Naive thymus-derived CD4-positive, alpha-beta T cell (primary cell): ENCODE measurements at regions not wholly inside any gene's neighbourhood (a gene's known extent, or its start where the extent isn't known, plus 50 kb on each side); places are given as distances from the start of the nearest gene placed in this dataset.

Experiments used
- ATAC-seq: fragments of 150-1000 bp; cut with Tn5 transposase; 2 replicates; pipeline ENCODE4 v1.10.0; 2021; ENCODE audit warnings: mild to moderate bottlenecking, moderate library complexity
- CTCF ChIA-PET: fragments of 350-600 bp; sonication (Branson Sonifier 250); formaldehyde crosslinking; loops from one replicate; lab custom pipeline; 2021; ENCODE audit warnings: antibody characterized with exemption; lab: Charles Lee
- POLR2A ChIA-PET: fragments of 350-600 bp; sonication (Branson Sonifier 250); formaldehyde crosslinking; loops from one replicate; lab custom pipeline; 2021; ENCODE audit warnings: antibody characterized with exemption, inconsistent platforms; lab: Charles Lee
- DNase-seq, 9 donors: peaks; one replicate each; pipeline versions ENCODE4 v3.0.0 to v3.0.0-alpha.2; 2020 to 2022; ENCODE audit warnings: mixed read lengths in 1 of 9
- H3K27ac ChIP-seq: one replicate; pipeline ENCODE4 v1.7.0; 2013; ENCODE audit warnings: mild to moderate bottlenecking, low read depth, low read length, moderate library complexity
- H3K27me3 ChIP-seq, 2 donors: one replicate each; pipeline ENCODE4 v1.7.0; 2013; ENCODE audit warnings: low read length in 2 of 2, mild to moderate bottlenecking in 2 of 2, moderate library complexity in 2 of 2; ENCODE audit not compliant: control insufficient read depth in 2 of 2, insufficient read depth in 2 of 2
- H3K36me3 ChIP-seq, 3 experiments: 1 replicate in 2 of 3; 2 replicates in 1 of 3; pipeline ENCODE4 v1.7.0; 2013; ENCODE audit warnings: low read length in 3 of 3, mild to moderate bottlenecking in 3 of 3, moderate library complexity in 1 of 3; ENCODE audit not compliant: insufficient read depth in 3 of 3, control insufficient read depth in 2 of 3
- H3K4me1 ChIP-seq, 2 donors: one replicate each; pipeline ENCODE4 v1.7.0; 2013; ENCODE audit warnings: low read length in 2 of 2, mild to moderate bottlenecking in 2 of 2, moderate library complexity in 1 of 2; ENCODE audit not compliant: control insufficient read depth in 2 of 2, insufficient read depth in 2 of 2
- H3K4me3 ChIP-seq: 2 replicates; pipeline ENCODE4 v1.7.0; 2013; ENCODE audit warnings: mild to moderate bottlenecking, low read length
- H3K9me3 ChIP-seq, 3 experiments: 1 replicate in 2 of 3; 2 replicates in 1 of 3; pipeline ENCODE4 v1.7.0; 2013; ENCODE audit warnings: low read length in 3 of 3; ENCODE audit not compliant: control insufficient read depth in 2 of 3
- H3K27ac Mint-ChIP-seq, 9 donors: one replicate each; pipeline ENCODE4 v1.8.0; 2020 to 2022; ENCODE audit warnings: mixed read lengths in 9 of 9, mild to moderate bottlenecking in 8 of 9, moderate library complexity in 5 of 9, inconsistent platforms in 2 of 9
- H3K27me3 Mint-ChIP-seq, 5 donors: one replicate each; pipeline ENCODE4 v1.8.0; 2021 to 2022; ENCODE audit warnings: mixed read lengths in 5 of 5, mild to moderate bottlenecking in 1 of 5
- H3K36me3 Mint-ChIP-seq, 5 donors: one replicate each; pipeline ENCODE4 v1.8.0; 2020 to 2022; ENCODE audit warnings: mixed read lengths in 5 of 5, mild to moderate bottlenecking in 3 of 5, inconsistent platforms in 1 of 5
- H3K4me1 Mint-ChIP-seq, 7 donors: one replicate each; pipeline ENCODE4 v1.8.0; 2020 to 2022; ENCODE audit warnings: mixed read lengths in 7 of 7, mild to moderate bottlenecking in 3 of 7, inconsistent platforms in 1 of 7
- H3K4me3 Mint-ChIP-seq, 10 donors: one replicate each; pipeline ENCODE4 v1.8.0; 2020 to 2022; ENCODE audit warnings: mild to moderate bottlenecking in 10 of 10, mixed read lengths in 10 of 10, moderate library complexity in 6 of 10, inconsistent platforms in 2 of 10
- H3K9me3 Mint-ChIP-seq, 11 donors: one replicate each; pipeline ENCODE4 v1.8.0; 2020 to 2022; ENCODE audit warnings: mixed read lengths in 11 of 11, mild to moderate bottlenecking in 4 of 11, inconsistent platforms in 1 of 11, moderate library complexity in 1 of 11
- intact Hi-C, 2 donors: fragments of 100-400 bp; cut with micrococcal nuclease; formaldehyde crosslinking; loops; one replicate each; pipeline ENCODE4 v1.15.1; 2023

DNA sequence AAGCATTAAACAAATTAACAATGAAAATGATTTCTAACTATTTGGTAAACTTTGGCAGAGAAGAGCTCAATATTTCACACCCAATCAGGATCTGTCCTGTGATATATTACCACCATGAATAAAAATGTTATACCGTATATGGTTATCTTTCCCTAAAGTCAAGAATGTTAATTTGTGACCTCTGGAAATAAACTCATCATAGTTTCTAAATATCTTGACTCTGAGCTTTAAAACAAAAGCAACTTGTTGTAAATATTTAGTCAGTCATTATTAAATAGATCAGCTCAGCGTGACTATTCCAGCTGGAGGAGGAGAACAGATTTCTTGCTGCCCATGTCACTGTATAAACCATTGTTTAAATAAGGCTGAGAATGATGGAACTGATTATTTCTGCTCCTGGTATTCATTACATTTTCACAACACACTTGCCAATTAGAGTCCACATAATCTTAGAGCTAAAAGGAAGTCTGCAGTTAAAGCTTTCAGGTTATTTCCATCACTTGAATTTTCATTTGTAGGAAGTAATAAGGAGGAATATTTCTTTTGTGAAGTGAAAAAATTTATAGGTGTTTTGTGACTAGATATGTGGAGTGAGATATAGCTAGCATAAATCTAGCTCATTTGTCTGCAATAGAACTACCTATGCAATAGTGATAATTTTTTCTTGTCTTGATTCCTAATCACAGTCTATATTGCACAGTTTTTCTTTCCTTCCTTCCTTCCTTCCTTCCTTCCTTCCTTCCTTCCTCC, 106.5 kb upstream of the P2RY1 start:
- Histone ChIP-seq H3K4me1 (no peaks in the 10 kb centered on the region), H3K4me3 (no peak overlapping the region), H3K27me3 (no peaks in the 10 kb centered on the region), H3K9me3 (no peaks in the 10 kb centered on the region), H3K36me3 (no peaks in the 10 kb centered on the region), H3K27ac (no peak overlapping the region)
- Mint-ChIP-seq H3K27ac (no peak overlapping the region), H3K4me1 (peaks cover 0 to 2% (median 0%) of the 10 kb centered on the region in 7 donors), H3K4me3 (no peak overlapping the region), H3K9me3 (peaks cover 0 to 7% (median 0%) of the 10 kb centered on the region in 11 donors), H3K27me3 (peaks cover 0 to 10% (median 9%) of the 10 kb centered on the region in 5 donors), H3K36me3 (no peaks in the 10 kb centered on the region)
- no peak for DNase-seq
- intact Hi-C loops: no loop called here
- ChIA-PET CTCF (no interaction called here), POLR2A (no interaction called here)
- no peak for ATAC-seq

DNA sequence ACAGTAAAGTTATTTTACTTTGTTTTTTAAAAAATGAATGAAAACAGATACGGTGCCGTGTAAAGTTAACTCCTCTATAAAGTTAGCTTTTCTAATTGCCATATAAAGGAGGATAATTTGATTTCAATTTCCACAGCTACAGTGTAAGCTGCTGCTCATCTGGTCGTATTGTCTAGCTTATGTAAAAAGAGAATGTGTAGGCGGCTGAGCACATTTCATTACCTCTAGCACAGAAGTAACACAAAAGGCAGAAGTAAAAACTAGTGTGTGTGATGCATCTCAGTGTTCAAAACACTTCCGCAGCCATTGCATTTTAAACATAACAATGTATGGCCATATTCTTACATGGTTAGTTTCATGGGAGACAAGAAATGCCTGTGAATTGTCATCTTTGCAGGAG, 105.0 kb upstream of the P2RY1 start:
- Histone ChIP-seq H3K27me3 (no peaks in the 10 kb centered on the region), H3K27ac (no peak overlapping the region), H3K9me3 (no peaks in the 10 kb centered on the region), H3K4me1 (no peaks in the 10 kb centered on the region), H3K36me3 (no peaks in the 10 kb centered on the region), H3K4me3 (no peak overlapping the region)
- ChIA-PET CTCF (no interaction called here), POLR2A (no interaction called here)
- Mint-ChIP-seq H3K9me3 (peaks cover 0 to 7% (median 0%) of the 10 kb centered on the region in 11 donors), H3K27ac (no peak overlapping the region), H3K36me3 (no peaks in the 10 kb centered on the region), H3K4me1 (peaks cover 0 to 2% (median 0%) of the 10 kb centered on the region in 7 donors), H3K27me3 (peaks cover 0 to 10% (median 0%) of the 10 kb centered on the region in 5 donors), H3K4me3 (no peak overlapping the region)
- intact Hi-C loops: no loop called here
- no peak for DNase-seq
- no peak for ATAC-seq

GRCh38 chr3:152731511-152731910, 103.4 kb upstream of the P2RY1 start:
- ATAC-seq (no peak), DNase-seq (no peak)
- Mint-ChIP-seq H3K9me3 (peaks cover 0 to 2% (median 0%) of the 10 kb centered on the region in 11 donors), H3K27me3 (peaks cover 0 to 10% (median 0%) of the 10 kb centered on the region in 5 donors), H3K36me3 (no peaks in the 10 kb centered on the region), H3K4me1 (no peaks in the 10 kb centered on the region), H3K27ac (no peak overlapping the region), H3K4me3 (no peak overlapping the region)
- H3K4me3 ChIP-seq: no peak overlapping the region
- ChIA-PET POLR2A (no interaction called here), CTCF (no interaction called here)
- no peaks in the 10 kb centered on the region for H3K36me3 ChIP-seq
- intact Hi-C loops: no loop called here
- H3K27ac ChIP-seq: no peak overlapping the region
- no peaks in the 10 kb centered on the region for H3K27me3 ChIP-seq
- no peaks in the 10 kb centered on the region for H3K9me3 ChIP-seq
- H3K4me1 ChIP-seq: no peaks in the 10 kb centered on the region

- ChIA-PET POLR2A (no interaction called here), CTCF (no interaction called here)
- no peak overlapping the region for H3K27ac Mint-ChIP-seq
- peaks cover 0 to 9% (median 0%) of the 10 kb centered on the region in 5 donors for H3K27me3 Mint-ChIP-seq
- H3K9me3 ChIP-seq: no peaks in the 10 kb centered on the region
- H3K27ac ChIP-seq: no peak overlapping the region
- no peak overlapping the region for H3K4me3 ChIP-seq
- H3K36me3 ChIP-seq: no peaks in the 10 kb centered on the region
- intact Hi-C loops: no loop called here
- H3K4me1 ChIP-seq: no peaks in the 10 kb centered on the region
- no peaks in the 10 kb centered on the region for H3K27me3 ChIP-seq
- no peak for DNase-seq
- H3K36me3 Mint-ChIP-seq: no peaks in the 10 kb centered on the region
- H3K9me3 Mint-ChIP-seq: peaks cover 0 to 2% (median 0%) of the 10 kb centered on the region in 11 donors
- ATAC-seq: no peak
- peaks cover 0 to 5% (median 0%) of the 10 kb centered on the region in 7 donors for H3K4me1 Mint-ChIP-seq
- no peak overlapping the region for H3K4me3 Mint-ChIP-seq
These were observed 101.3 kb upstream of the P2RY1 start for GRCh38 chr3:152733584-152734119.

DNA sequence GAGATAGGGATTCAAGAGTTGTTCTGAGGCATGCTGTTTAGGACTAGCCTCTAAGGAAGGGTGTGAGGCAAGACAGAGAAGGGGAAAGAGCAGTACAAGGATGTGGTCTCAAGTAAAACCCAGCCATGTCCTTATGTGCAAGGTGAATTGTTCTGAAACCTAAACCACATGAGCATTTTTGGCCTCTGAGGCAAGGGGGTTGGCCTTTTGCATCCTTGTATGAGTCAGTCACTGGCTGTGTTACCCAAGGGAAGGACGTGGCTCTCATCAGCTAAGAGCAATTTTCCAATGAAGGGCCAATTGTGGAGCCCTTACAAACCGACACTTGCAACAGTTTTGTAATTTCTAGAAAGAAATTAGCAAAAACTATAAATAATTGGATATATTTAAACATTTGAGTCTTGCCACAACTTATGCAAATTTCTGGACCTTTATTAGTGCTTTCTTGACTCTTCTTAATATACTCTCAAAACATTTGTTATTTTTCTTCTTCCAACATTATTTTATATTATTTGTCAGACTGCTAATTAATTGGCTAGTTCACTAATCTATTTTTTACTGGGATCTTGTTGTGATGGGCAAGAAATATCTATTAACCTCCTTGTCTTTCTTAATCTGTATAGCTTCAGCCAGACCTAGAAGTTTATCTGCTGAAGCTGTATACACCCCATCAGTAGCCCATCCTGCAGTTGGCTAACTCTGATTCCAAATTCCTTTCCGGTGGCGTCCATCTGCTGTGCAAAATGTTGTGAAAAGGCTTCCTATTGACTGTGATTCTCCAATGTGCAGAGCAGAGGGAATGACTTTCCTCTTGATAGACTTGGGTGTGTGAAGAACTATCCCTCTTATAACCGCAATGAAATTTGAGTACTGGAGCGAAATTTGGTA, 97.7 kb upstream of the P2RY1 start:
- no peak overlapping the region for H3K27ac ChIP-seq
- H3K36me3 Mint-ChIP-seq: no peaks in the 10 kb centered on the region
- H3K36me3 ChIP-seq: no peaks in the 10 kb centered on the region
- no peak overlapping the region for H3K27ac Mint-ChIP-seq
- DNase-seq (no peak), ATAC-seq (no peak)
- H3K4me3 ChIP-seq: no peak overlapping the region
- no peaks in the 10 kb centered on the region for H3K27me3 ChIP-seq
- H3K9me3 ChIP-seq: no peaks in the 10 kb centered on the region
- H3K27me3 Mint-ChIP-seq: peaks cover 0 to 6% (median 3%) of the 10 kb centered on the region in 5 donors
- intact Hi-C loops: no loop called here
- ChIA-PET POLR2A (no interaction called here), CTCF (no interaction called here)
- no peaks in the 10 kb centered on the region for H3K4me1 ChIP-seq
- H3K4me3 Mint-ChIP-seq: no peak overlapping the region
- H3K4me1 Mint-ChIP-seq: peaks cover 0 to 5% (median 0%) of the 10 kb centered on the region in 7 donors
- H3K9me3 Mint-ChIP-seq: peaks cover 0 to 1% (median 0%) of the 10 kb centered on the region in 11 donors

DNA sequence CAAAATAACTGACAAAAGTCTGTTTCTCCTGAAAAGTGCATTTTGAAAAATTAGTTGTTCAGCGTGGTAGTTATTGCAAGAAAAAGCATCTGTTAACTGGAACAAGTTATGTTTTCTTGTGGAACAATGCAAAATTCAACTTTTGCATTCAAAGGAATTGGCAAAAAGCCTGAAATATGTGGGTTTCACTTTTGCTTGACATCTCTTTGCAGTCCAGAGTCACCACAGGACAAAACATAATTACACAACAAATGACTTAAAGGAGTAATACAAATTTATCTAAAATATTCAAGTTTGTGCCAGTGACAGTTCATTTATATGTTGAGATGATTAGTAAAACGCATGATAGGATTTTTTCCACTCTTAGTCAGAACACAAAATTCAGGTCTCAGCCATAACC, 96.3 kb upstream of the P2RY1 start:
- ChIA-PET POLR2A (no interaction called here), CTCF (no interaction called here)
- Mint-ChIP-seq H3K4me1 (peaks cover 0 to 5% (median 0%) of the 10 kb centered on the region in 7 donors), H3K36me3 (no peaks in the 10 kb centered on the region), H3K27ac (no peak overlapping the region), H3K4me3 (no peak overlapping the region), H3K9me3 (peaks cover 0 to 4% (median 0%) of the 10 kb centered on the region in 11 donors), H3K27me3 (peaks cover 3 to 11% (median 6%) of the 10 kb centered on the region in 5 donors)
- H3K27me3 ChIP-seq: no peaks in the 10 kb centered on the region
- H3K27ac ChIP-seq: no peak overlapping the region
- H3K4me3 ChIP-seq: no peak overlapping the region
- H3K36me3 ChIP-seq: no peaks in the 10 kb centered on the region
- H3K4me1 ChIP-seq: no peaks in the 10 kb centered on the region
- no peaks in the 10 kb centered on the region for H3K9me3 ChIP-seq
- DNase-seq (no peak), ATAC-seq (no peak)
- intact Hi-C loops: no loop called here
